HuH-7 (cell line): ENCODE measurements at regions not wholly inside any gene's neighbourhood (a gene's known extent, or its start where the extent isn't known, plus 50 kb on each side); places are given as distances from the start of the nearest gene placed in this dataset.

Source experiments
- DNase-seq: peaks from one replicate; pipeline ENCODE4 v3.0.0; 2011; ENCODE audit warnings: low spot score

DNA sequence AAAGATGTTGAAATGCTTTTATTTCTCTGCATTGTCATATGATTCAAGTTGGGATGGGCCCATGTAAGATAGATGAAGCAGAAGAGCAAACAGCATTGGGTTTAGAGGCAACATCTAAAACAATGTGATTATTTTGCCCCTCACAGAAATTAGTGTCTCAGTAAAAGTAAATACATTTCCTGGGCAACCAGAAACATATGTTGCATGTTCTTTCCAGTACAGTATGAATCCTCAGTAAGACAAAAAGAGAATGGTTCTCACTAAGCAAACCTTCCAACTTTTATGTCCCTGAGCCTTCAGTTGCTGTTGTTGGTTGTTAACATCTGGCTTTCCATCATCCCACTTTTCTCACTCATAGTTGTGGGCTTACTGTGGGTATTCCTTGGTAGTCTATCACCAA is 222.5 kb upstream of the PRPS1L1 start:
- DNase-seq = no peak

DNA sequence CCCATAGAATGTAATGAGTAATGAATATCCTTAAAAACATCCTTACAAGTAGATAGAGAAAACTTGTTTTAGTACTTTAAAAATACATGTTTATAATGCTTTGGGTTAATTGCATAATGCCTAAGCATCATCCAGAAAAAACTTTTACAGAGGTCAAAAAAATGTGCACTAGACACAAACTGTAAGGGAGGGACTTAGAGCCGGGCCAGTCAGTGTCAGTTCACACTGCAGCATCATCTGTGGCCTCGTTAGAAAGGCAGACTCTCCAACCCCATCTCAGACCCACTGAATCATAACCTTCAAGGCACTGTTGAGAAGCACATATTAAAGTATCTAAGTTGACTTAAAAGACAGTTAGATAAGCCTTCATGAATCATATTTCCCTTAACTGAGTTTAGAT is 230.1 kb upstream of the PRPS1L1 start:
- no peak for DNase-seq

DNA sequence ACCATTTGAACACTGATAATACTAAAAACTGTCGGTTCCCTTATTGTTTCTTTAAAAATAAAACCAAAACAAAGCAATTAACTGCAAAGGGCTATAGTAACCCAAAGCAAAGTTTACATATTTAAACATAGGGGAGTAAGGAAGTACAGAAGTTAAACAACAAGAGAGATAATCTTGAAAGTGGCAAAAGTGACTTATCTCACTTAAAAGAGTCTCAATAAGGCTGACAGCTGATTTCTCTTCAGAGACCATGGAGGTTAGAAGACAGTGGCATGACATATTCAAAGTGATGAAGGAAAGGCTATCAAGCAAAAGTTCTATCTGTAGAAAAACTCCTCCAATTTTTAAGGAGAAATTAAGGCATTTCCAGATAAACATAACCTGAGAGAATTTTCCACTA is 233.5 kb upstream of the HDAC9 start:
- DNase-seq = no peak

DNA sequence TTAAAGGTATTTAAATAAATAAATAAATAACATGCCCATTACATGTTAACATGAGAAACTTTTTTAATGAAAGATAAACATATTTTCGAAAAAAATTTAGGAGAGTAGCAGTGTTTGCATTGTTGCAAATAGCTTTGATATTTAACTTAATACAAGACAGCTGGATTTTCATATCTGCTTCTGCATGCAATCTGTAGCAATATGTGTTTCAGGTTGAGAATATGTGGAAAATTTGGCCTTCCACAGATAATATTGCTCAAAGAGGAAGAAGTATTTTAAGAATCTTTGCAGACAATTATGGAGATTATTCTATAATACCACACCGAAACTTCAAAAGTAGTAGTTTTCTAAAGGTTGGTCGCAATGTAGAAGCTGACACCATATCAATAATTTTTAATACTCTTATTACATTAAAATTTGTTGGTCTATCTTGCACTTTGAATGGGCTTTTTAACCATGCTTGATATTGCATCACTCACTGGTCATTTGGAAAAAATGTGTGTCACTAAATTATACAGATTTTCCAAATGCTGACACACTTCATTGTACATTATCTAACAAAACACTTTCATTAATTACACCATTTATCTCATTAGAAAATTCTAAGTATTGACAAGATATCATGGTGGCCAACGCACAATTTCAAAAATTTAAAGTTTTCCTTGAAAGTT is 229.8 kb upstream of the HDAC9 start:
- DNase-seq = no peak

DNA sequence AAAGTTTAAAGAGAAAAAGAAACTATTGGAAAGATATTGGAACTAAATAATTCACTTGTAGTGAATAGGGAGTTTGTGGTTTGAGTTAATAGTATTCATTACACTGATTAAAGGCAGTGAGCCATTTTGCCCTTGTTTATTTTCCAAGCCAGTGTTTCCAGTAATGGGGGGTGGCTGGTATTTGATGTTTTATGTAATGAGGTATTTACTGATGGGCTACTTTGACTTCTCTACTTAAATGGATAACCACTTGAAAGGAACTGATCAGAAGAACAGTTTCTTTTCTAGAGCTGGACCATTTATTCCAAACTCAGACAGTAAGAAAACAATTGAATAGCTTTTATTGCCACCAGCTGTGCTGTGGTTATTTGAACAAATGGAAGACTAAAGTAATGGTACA is 227.0 kb upstream of the HDAC9 start:
- no peak for DNase-seq

DNA sequence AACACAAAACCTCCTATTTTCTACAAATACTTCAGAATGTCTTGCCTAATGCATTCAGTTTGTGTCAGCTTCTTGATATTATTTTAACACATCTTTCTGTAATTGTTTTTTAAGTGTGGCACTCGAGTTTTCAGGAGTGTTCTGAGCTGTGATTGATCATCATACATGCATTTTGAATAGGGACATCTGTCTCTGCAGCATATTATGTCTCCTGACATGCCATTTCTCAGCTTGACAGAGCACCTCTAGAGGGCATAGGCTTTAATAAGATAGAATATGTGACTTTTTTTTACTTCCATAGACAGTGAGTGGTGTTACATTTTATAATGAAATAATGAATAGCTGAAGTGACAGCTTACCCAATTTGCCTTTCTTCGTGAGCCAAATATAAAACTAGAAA is 219.2 kb upstream of the HDAC9 start:
- DNase-seq = no peak

DNA sequence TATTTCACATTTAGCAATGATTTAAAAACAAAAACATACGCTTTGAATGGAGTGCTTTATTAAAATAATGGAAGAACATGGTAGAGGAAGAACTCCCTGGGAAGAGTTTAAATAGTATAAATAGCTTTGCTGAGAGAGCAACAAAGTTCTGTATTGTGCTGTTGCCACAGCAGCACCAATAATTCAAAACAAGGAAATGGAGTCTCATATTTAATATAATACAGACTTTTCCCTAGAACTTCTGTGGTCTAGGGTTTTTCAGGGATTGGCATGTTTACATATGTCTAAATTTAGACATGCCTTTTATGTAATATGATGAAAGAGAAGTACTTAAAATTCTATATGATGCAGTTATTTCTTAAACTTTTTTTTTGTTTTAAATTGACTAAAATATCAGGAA is 217.2 kb upstream of the HDAC9 start:
- DNase-seq = no peak

DNA sequence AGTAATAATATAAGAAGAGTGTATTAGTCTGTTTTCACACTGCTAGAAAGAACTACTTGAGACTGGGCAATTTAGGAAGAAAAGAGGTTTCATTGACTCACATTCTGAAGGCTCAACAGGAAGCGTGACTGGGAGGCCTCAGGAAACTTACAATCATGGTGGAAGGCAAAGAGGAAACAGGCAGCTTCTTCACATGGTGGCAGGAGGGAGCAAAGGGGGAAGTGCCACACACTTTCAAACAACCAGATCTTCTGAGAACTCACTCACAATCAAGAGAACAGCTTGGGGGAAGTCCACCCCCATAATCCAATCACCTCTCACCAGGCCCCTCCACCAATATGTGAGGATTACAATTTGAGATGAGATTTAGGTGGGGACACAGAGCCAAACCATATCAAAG is 212.5 kb upstream of the HDAC9 start:
- no peak for DNase-seq

DNA sequence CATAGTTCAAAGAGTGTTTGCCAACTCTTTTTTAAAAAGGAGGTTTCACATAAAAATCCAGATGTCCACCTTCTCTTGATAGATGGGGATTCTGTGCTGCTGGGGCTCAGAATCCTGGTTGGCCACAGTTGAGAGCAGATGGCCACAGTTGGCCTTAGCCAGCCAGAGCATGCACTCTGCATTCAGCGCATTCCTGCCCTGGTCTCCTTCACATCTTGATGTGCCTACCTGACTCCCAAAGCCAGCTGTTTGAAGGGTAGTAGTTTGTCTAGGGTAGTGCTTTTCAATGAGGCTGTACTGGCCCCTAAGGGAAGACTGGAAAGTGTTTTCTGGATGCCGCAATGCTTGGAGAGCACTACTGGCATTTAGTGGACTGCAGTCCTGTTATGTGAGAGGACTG is 208.1 kb upstream of the HDAC9 start:
- DNase-seq = no peak

DNA sequence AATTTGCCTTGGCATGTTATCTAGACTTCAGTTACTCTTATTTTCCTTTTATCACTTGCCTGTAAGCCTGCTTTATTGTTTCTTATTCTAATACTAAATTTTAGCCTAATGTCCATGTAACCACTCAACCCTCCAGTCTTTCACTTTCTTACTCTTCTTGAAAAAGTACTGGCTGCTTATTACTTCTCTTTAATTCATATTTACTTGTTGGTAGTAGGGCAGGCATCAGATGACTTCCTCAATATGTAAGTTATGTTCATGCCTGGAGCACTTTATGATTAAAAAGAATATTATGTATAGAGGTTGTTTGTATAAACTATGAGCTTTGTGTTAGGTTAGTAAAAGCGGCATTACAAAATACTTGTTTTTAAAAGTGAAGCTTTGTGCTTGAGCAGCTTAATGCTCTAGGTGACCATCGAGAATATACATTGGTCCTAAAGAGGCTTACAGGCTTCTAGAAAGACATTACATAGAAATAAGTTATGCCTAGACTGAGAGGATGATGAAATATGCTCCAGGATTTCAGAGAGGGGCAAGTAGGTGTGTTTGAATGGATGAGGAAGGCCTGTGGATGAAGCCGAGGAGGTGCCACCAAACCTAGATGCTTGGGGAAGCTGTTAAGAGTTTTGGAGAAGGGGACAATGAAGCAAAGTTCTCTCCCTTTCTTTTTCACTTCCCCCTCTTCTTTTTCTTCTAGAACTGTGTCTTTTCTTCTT is 207.1 kb upstream of the HDAC9 start:
- no peak for DNase-seq

DNA sequence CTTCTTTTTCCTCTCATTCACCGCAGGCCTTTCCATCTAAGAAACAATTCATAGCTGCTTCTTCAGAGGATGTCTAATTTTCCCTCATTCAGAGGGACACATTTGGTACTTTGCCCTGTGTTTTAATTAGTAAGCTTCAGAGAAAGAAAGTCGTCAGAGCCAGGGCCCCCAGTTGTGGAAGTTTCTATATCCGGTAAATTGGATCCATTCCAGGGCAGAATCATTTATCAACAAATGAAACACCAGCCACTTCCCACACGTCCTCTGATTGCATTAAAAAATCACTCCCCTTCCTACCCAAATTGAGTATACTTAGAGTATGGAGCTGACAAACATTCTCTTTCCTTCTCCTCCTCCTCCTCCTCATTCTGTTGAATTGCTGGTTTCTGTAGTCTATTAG is 205.8 kb upstream of the HDAC9 start:
- no peak for DNase-seq

DNA sequence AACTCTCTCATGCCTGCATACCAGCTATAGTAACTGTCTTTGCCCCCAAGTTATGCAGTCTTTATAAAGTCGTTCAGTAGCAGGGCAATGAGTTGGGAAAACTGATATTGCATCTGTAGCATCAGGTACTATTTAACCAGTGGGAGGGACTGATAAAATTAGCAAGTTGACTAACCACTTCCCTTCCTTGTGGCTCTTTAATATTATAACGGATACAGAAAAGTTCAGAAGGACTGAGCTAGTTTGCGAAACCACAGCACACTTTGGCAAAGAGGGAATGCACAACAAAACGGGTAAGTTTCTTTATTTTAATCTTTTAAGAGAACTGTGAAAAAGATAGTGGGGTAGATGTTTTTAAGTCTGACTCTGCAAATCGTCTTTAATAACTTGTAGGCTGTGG is 205.3 kb upstream of the HDAC9 start:
- no peak for DNase-seq

DNA sequence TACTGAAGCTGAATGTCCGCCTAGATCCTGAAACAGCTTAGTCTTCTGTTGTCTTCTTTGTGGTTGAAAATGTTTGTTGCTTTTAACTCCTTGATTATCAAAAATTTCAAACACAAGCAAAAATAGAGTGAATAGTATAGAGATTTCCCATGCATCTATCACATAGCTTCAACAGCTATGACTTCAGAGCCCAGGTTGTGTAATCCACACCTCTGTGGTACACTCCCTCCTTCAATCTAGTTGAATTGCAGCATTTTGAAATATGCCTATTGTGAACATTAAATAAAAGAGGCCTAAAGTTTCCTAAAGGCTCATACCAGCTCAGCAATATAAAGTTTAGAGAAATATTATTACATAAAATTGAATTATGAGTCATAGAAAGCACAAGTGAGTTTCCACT is 204.7 kb upstream of the HDAC9 start:
- no peak for DNase-seq

DNA sequence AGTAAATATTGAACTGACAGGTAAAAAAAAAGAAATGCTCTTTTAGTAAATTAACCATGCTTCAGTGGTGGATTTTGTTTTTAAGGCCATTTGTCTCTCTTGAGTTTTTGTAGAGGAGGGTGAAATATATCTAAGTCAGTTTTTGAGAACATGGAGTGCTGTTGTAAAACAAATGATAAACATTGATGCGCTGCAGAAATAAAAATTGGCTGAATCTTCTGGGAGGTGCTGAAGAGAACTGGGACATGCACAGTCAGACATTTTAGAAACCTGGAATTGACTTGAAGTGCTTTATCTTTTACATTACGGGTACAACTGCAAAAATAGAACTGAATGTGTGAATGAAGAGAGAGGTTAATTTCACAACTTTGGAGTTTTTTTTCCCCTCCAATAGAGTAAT is 203.0 kb upstream of the HDAC9 start:
- no peak for DNase-seq

DNA sequence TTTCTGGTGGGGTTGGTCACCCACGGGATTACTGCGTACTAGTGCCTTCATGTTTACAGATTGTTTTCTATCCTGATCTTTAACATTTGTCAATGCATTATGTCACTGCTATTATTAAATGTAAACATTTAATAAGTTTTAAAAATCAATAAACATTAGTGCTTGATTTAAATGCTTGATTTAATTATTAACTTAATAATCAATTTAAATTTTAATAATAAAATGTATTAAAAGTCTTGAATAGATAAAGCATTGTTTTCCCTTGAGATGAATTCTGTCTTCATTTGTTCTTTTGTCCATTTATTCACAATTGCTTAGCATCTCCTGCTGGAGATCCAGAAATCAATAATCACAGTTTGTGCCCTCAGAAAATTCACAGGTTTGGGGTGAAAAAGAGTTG is 201.8 kb upstream of the HDAC9 start:
- no peak for DNase-seq

DNA sequence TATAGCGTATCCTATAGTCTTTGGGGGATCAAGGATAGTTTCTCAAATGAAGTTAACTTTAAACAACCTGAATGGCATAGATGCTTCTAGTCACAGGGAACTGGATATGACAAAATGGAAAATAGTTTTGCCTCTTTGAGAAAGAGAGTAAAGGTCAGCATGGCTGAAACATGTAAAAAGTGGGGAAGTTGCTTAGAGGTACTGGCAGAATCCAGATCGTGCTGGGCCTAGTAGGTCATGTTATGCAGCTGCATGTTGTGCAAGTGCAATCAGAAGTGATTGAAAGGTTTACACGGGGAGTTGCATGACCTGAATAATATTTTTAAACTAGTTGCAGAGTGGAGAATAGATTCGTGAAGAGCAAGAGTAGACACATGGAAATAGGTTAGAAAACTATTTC is 201.1 kb upstream of the HDAC9 start:
- no peak for DNase-seq

DNA sequence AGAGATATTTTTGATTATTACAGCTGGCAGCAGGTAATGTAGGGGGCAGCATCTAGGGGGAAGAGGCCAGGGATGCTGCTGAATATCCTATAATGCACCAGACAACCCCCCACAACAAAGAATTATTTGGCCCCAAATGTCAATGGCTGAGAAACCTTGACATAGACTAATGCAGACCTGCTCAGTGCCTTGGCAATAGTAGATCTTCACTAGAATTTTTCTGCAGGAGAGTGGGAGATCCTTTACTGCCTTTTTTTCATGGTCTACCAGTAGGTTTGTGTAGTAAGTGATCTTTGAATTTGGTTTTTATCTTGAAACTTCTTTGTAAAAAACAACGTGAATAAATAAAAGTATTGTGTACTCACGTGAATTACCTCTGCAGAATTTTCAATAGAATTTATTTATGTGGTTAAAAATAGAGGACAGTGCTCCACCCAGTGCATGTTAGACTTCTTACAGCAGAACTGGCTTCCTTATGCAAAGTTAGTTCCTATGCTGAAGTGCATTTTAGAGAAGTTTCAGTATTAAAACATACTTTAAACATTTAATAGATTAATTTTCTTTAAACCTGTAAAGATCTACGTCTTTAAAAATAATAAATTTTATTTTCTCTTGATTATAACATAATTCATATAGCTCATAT is 199.6 kb upstream of the HDAC9 start:
- DNase-seq = no peak

DNA sequence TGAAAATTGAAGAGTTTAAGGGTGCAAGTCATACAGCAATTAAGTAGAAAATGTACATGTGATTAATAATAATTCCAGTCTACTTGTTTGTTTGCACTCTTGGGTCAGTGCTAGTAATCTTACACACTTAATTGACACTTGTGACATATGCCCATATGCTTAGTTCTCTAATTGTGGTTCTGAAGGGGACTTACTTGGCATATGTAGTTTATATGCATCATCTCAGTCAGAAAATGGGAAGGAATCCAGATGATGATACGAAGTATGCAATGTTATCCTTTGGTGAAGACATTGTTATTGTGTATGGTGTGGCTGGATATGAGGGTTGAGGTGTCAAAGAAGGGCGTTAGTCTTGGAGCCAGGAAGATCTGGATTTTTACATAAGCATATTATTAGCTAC is 193.5 kb upstream of the HDAC9 start:
- DNase-seq = no peak

DNA sequence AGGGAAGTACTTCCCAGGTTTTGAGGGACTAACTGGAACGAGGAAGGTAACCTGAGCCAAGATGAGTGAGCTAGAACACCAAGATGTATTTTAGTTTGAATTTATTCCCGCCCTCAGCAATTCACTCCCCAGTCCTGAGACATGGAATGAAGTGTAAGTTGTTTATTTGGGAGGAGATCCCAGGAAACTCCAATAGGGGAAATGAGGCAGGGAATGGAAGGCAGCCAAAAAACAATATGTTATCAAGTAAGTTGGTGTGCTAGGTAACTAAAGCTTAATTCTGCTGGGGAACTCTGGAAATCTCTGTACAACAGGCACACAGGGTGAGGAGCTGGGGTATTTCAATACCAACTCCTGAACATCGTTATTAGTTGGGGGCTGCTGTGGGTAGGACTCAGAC is 189.7 kb upstream of the HDAC9 start:
- no peak for DNase-seq

DNA sequence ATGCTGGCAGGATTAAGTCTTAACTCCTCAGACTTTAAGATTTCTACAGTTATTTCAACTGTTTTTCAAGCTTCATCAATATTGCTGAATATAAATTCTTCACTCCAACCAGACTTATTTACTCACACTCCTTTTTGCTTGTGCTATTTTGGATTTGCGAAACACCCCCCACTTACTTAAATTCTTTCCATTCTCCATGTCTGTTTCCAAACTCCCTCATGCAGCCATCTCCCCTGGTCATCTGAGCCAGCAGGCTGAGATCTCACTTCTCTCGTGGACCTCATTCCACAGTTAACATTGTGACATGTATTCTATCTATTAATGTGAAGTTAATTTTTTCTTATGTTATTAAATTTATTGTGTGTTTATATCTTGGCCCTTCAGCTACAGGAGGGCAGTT is 188.9 kb upstream of the HDAC9 start:
- DNase-seq = no peak

DNA sequence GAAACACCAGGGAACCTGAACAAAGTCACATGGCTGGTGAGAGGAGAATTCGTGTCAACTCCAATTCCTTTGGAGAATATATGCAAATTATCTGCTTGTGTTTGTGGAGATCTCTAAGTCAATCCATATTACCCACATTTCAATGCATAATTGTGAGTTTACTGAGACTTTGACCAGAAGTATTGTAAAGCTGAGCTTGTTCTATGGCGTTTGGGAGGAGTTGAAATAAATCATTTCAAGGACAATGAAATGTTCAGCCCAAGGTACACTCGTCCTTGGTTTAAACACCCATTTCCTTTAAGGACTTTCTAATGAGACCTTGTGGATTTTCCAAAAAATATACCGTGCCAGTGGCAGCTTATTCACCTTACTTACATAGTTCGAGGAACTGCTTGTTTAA is 186.6 kb upstream of the HDAC9 start:
- DNase-seq = no peak

DNA sequence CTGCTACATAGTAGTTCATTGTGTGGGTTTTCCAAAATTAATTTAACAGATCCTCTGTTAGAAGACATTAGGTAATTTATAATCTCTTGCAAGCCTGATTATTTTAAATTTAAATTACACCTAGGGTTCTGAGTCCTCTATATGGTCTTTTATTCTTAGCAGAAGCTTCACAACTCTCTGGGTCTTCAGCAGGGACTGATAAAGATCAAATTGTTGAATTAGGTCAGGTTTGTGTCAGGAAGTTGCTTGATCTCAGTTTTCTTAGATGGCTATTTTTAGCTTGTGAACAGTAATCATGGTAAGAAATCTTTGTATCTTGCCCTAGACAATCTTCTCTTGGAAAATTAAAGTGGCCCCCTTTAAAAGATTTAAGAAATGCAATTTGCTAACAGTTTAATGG is 183.1 kb upstream of the HDAC9 start:
- no peak for DNase-seq

DNA sequence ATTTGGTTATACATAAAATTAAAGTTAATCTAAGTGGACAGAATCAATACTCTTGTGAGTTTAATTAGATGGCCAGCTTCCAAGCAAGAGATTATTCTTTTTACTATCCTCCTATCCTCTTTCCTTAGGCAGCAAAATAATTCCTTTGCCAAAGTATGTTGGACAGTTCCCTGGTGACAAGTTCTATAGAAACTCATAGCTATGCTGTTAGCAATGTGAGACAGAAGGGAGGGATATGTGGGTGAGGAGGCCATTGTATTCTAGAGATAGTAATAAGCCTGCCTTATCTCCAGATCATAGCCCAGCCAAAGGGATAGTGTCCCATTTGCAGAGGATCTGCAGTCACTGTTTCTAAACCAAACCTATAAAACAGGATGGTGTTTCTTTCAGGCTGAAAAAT is 181.6 kb upstream of the HDAC9 start:
- DNase-seq = no peak

DNA sequence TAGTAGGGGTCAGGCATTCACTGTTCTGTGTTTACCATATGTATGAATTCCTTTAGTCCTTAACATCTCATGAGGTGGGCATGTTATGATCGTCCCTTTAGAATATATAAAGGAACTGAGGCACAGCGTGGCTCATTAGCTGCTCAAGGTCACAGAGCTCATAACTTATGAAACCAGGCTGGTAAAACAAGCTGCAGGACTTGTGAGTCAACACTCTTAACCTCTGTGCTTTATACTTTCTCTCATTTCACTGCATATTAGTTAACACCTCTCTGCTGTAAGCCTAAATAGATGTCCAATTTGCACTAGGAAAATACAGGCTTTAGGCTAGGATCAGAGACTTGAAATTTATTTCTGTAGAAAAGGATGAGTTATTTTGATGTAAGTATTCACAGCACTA is 180.3 kb upstream of the HDAC9 start:
- DNase-seq = no peak
